Parathyroid adenoma (tissue), 2 donors: ENCODE measurements at regions not wholly inside any gene's neighbourhood (a gene's known extent, or its start where the extent isn't known, plus 50 kb on each side); places are given as distances from the start of the nearest gene placed in this dataset.

ENCODE experiments used
- H2AFZ ChIP-seq: fragments of 300-600 bp; sonication (generic); one replicate; pipeline ENCODE4 v1.7.0; 2017; ENCODE audit warnings: antibody characterized with exemption, mild to moderate bottlenecking
- H3K27ac ChIP-seq: fragments of 300-600 bp; sonication (generic); one replicate; pipeline ENCODE4 v1.7.0; 2017
- H3K27me3 ChIP-seq: fragments of 300-600 bp; sonication (generic); one replicate; pipeline ENCODE4 v1.7.0; 2017; ENCODE audit warnings: low read length; ENCODE audit not compliant: control insufficient read depth, insufficient read depth
- H3K36me3 ChIP-seq: fragments of 300-600 bp; sonication (generic); one replicate; pipeline ENCODE4 v1.7.0; 2017; ENCODE audit warnings: low read length; ENCODE audit not compliant: control insufficient read depth, insufficient read depth
- H3K4me1 ChIP-seq: fragments of 300-600 bp; sonication (generic); one replicate; pipeline ENCODE4 v1.7.0; 2017; ENCODE audit warnings: control low read depth
- H3K4me2 ChIP-seq: fragments of 300-600 bp; sonication (generic); one replicate; pipeline ENCODE4 v1.7.0; 2017; ENCODE audit warnings: low read length
- H3K4me3 ChIP-seq: fragments of 300-600 bp; sonication (generic); one replicate; pipeline ENCODE4 v1.7.0; 2017; ENCODE audit warnings: low read depth, low read length
- H3K79me2 ChIP-seq: fragments of 300-600 bp; sonication (generic); one replicate; pipeline ENCODE4 v1.7.0; 2017; ENCODE audit warnings: control low read depth
- H3K9ac ChIP-seq: fragments of 300-600 bp; sonication (generic); one replicate; pipeline ENCODE4 v1.7.0; 2017; ENCODE audit warnings: mild to moderate bottlenecking
- H3K9me3 ChIP-seq: fragments of 300-600 bp; sonication (generic); one replicate; pipeline ENCODE4 v1.7.0; 2017; ENCODE audit warnings: low read length; ENCODE audit not compliant: control insufficient read depth
- TF ChIP-seq, protein P1 (sequence below): fragments of 300-600 bp; sonication (generic); IDR thresholded peaks from one replicate; pipeline ENCODE4 v1.7.0; 2017; ENCODE audit warnings: antibody characterized with exemption, mild to moderate bottlenecking
- donor health status: primary hyperparathyroidism.

GRCh38 chr10:2252096-2252495 lies 514.8 kb upstream of the ADARB2 start:
- TF ChIP-seq, protein P1, sequence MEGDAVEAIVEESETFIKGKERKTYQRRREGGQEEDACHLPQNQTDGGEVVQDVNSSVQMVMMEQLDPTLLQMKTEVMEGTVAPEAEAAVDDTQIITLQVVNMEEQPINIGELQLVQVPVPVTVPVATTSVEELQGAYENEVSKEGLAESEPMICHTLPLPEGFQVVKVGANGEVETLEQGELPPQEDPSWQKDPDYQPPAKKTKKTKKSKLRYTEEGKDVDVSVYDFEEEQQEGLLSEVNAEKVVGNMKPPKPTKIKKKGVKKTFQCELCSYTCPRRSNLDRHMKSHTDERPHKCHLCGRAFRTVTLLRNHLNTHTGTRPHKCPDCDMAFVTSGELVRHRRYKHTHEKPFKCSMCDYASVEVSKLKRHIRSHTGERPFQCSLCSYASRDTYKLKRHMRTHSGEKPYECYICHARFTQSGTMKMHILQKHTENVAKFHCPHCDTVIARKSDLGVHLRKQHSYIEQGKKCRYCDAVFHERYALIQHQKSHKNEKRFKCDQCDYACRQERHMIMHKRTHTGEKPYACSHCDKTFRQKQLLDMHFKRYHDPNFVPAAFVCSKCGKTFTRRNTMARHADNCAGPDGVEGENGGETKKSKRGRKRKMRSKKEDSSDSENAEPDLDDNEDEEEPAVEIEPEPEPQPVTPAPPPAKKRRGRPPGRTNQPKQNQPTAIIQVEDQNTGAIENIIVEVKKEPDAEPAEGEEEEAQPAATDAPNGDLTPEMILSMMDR, result no peak
- no peaks in the 10 kb centered on the region for H3K4me1 ChIP-seq
- no peaks in the 10 kb centered on the region for H3K27me3 ChIP-seq
- H3K27ac ChIP-seq, result no peak overlapping the region
- H3K9ac ChIP-seq, result no peak overlapping the region
- H3K4me3 ChIP-seq, result no peak overlapping the region
- no peaks in the 10 kb centered on the region for H3K9me3 ChIP-seq
- H2AFZ ChIP-seq, result no peak overlapping the region
- H3K79me2 ChIP-seq, result no peaks in the 10 kb centered on the region
- H3K4me2 ChIP-seq, result no peak overlapping the region
- H3K36me3 ChIP-seq, result no peaks in the 10 kb centered on the region

DNA sequence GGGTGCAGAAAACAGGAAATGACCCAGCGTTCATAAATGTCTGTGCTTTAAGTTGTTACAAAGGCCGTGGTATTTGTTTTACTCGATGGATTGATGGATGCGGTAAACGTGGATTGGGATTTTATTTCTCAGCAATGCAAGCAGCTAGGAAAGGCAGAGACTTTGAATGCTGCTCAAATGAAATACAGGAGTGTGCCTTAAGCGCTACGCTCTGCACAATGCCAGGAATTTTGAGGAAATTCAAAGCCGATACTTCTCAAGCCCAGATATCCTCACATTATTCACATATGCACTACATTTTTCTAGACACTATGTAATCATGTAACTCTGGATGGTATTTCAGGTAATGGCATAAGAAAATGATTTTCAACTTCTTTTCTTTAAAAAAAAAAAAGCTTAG lies 514.3 kb upstream of the ADARB2 start:
- Histone ChIP-seq H3K36me3 (no peaks in the 10 kb centered on the region), H2AFZ (no peak overlapping the region), H3K9me3 (no peaks in the 10 kb centered on the region), H3K4me1 (no peaks in the 10 kb centered on the region), H3K4me2 (no peak overlapping the region), H3K4me3 (no peak overlapping the region), H3K27ac (no peak overlapping the region), H3K79me2 (no peaks in the 10 kb centered on the region), H3K9ac (no peak overlapping the region), H3K27me3 (no peaks in the 10 kb centered on the region)
- TF ChIP-seq, protein P1, result no peak

DNA sequence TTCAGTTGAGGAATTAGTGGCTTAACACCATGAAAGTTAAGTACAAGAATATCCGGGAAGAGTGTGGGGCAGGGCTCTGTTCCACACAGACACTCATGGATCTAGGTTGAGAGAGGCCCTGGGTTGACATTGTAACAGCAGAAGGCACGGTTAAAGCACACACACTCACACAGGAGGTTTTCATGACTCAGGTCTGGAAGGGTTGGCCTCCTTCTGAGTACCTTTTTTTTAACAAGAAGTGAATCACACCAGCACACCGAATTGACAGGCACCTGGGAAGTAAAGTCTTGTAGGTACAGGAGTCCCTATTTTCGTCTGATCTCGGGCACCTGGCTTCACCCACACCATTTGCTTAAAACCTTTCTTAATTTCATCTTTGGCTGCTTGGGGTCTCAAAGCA lies 509.4 kb upstream of the ADARB2 start:
- Histone ChIP-seq H3K4me1 (no peaks in the 10 kb centered on the region), H3K9me3 (no peaks in the 10 kb centered on the region), H3K4me3 (no peak overlapping the region), H3K27ac (no peak overlapping the region), H3K9ac (no peak overlapping the region), H2AFZ (no peak overlapping the region), H3K4me2 (no peak overlapping the region), H3K36me3 (no peaks in the 10 kb centered on the region), H3K79me2 (no peaks in the 10 kb centered on the region), H3K27me3 (no peaks in the 10 kb centered on the region)
- TF ChIP-seq, protein P1, result no peak

DNA sequence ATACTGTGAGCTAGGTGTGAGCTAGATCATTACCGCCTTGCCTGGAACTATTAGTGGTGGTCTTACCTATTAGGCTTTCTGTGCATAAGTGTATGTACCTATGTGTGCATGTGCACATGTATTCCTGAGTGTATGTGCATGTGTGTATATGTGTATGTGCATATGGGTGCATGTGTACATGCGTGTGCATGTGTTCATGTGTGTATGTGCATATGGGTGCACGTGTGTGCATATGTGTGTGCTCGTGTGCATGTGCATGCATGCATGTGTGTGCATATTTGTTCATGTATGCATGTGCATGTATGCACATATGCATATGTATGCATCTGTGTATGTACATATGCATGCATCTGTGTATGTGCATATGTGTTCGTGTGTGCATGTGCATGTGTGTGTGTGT lies 508.3 kb upstream of the ADARB2 start:
- Histone ChIP-seq H3K4me3 (no peak overlapping the region), H3K4me2 (no peak overlapping the region), H3K79me2 (no peaks in the 10 kb centered on the region), H2AFZ (no peak overlapping the region), H3K27me3 (no peaks in the 10 kb centered on the region), H3K9ac (no peak overlapping the region), H3K4me1 (no peaks in the 10 kb centered on the region), H3K36me3 (no peaks in the 10 kb centered on the region), H3K27ac (no peak overlapping the region), H3K9me3 (no peaks in the 10 kb centered on the region)
- TF ChIP-seq, protein P1, result no peak

GRCh38 chr10:2244471-2244870 lies 507.1 kb upstream of the ADARB2 start:
- H3K36me3 ChIP-seq, result no peaks in the 10 kb centered on the region
- no peaks in the 10 kb centered on the region for H3K4me1 ChIP-seq
- TF ChIP-seq, protein P1, result no peak
- H3K4me3 ChIP-seq, result no peak overlapping the region
- H3K27me3 ChIP-seq, result no peaks in the 10 kb centered on the region
- no peak overlapping the region for H3K4me2 ChIP-seq
- H2AFZ ChIP-seq, result no peak overlapping the region
- H3K9ac ChIP-seq, result no peak overlapping the region
- no peak overlapping the region for H3K27ac ChIP-seq
- H3K79me2 ChIP-seq, result no peaks in the 10 kb centered on the region
- H3K9me3 ChIP-seq, result no peaks in the 10 kb centered on the region
